IPS-18a (cell line): ENCODE measurements at regions not wholly inside any gene's neighbourhood (a gene's known extent, or its start where the extent isn't known, plus 50 kb on each side); places are given as distances from the start of the nearest gene placed in this dataset.
"Not testable (repeated sequence)": the region's sequence is repeated elsewhere in the genome, so short reads cannot be mapped to it uniquely, and the experiment has no call there.

Experiments
- H3K27ac ChIP-seq: one replicate; pipeline ENCODE4 v1.5.1; 2013; ENCODE audit warnings: low read length
- H3K27me3 ChIP-seq: one replicate; pipeline ENCODE4 v1.6.1; 2013; ENCODE audit warnings: mild to moderate bottlenecking, low read length; ENCODE audit not compliant: control insufficient read depth, insufficient read depth
- H3K36me3 ChIP-seq: one replicate; pipeline ENCODE4 v1.6.1; 2013; ENCODE audit warnings: low read depth, low read length; ENCODE audit not compliant: control insufficient read depth
- H3K4me1 ChIP-seq: one replicate; pipeline ENCODE4 v1.6.1; 2013; ENCODE audit warnings: low read depth, low read length; ENCODE audit not compliant: control insufficient read depth
- H3K4me3 ChIP-seq: one replicate; pipeline ENCODE4 v1.5.1; 2013; ENCODE audit warnings: low read length
- H3K9ac ChIP-seq: one replicate; pipeline ENCODE4 v1.6.1; 2013; ENCODE audit warnings: mild to moderate bottlenecking, low read length, moderate library complexity
- H3K9me3 ChIP-seq: one replicate; pipeline ENCODE4 v1.6.1; 2013; ENCODE audit warnings: low read depth, low read length; ENCODE audit not compliant: control insufficient read depth

DNA sequence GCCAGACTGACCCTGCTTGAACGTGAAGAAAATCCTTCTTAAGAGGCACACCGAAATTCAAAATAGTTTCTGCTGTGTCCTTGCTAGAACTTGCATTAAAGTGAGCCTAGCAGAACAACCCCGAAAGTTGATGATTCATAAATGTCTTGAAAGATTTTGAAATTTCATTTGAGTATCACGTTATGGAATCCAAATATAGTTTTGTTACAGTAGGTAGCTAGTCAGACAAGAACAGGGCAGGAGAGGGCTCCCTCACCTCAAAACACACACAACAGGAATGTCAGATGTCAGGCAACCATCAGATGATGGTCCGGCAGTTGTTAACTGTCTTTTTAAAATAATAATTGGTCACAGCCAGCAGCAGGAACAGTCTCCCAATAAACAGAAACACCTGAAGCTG is 259.6 kb upstream of the GNPDA2 start:
- Histone ChIP-seq H3K27me3 (no peaks in the 10 kb centered on the region), H3K36me3 (no peaks in the 10 kb centered on the region), H3K4me3 (no peak overlapping the region), H3K27ac (no peak overlapping the region), H3K9ac (no peak overlapping the region), H3K9me3 (no peaks in the 10 kb centered on the region), H3K4me1 (no peaks in the 10 kb centered on the region)

DNA sequence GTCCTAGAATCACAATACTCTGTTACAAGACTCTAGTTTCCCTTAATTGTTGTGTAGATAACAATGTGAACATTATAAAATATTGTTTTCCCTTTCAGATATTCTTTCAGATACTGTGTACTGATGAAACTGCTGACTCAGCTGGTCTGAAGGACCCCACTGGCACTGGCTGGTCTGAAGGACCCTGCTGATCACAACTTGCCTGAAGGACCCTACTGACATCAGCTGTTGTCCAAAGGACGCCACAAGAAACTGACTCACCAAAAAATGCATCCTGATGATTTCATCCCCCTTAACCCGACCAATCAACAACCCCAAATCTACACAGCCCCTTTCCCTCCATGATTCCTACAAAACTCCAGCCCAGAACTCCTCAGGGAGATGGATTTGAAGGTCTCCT is 258.8 kb upstream of the GNPDA2 start:
- Histone ChIP-seq H3K9me3 (no peaks in the 10 kb centered on the region), H3K27me3 (no peaks in the 10 kb centered on the region), H3K9ac (no peak overlapping the region), H3K27ac (no peak overlapping the region), H3K4me1 (no peaks in the 10 kb centered on the region), H3K4me3 (no peak overlapping the region), H3K36me3 (no peaks in the 10 kb centered on the region)

DNA sequence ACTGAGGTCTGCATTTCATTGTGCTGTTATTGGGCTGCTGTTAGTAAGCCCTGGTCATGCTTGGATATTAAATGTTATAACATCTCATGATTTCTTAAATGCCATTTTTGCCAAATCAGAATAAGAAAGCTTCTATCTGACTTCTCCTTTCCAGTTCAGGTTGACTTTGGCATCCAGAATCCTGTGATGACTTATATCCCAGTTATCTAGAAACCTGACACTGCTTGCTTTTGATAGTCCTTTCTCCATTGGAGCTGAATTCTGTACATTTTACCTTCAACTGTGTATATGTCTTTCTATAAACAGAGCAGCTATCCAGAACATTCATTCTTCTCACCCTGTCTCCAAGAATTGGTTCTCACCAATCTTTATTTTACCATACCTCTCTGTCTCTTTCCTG is 257.7 kb upstream of the GNPDA2 start:
- no peaks in the 10 kb centered on the region for H3K9me3 ChIP-seq
- no peak overlapping the region for H3K27ac ChIP-seq
- no peak overlapping the region for H3K4me3 ChIP-seq
- H3K4me1 ChIP-seq, result no peaks in the 10 kb centered on the region
- H3K9ac ChIP-seq, result no peak overlapping the region
- no peaks in the 10 kb centered on the region for H3K36me3 ChIP-seq
- H3K27me3 ChIP-seq, result no peaks in the 10 kb centered on the region

DNA sequence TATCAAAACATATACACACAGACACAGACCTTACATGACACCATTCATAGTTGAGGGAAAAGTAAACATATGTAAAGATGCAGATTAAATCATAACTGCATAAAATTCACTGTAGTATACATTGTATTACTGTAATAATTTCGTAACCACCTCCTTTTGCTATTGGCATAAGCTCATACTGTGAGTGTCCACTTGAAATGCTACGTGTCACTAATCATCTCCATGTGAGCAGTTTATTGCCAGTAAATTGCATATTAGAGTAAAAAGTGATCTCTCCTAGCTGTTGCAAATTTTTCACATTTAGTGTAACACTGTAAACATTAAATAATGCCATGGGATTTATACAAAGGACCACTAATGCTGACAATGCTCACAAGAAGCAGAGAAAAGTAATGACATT is 256.7 kb upstream of the GNPDA2 start:
- Histone ChIP-seq H3K27ac (no peak overlapping the region), H3K9me3 (no peaks in the 10 kb centered on the region), H3K4me3 (no peak overlapping the region), H3K4me1 (no peaks in the 10 kb centered on the region), H3K36me3 (no peaks in the 10 kb centered on the region), H3K27me3 (no peaks in the 10 kb centered on the region), H3K9ac (no peak overlapping the region)

DNA sequence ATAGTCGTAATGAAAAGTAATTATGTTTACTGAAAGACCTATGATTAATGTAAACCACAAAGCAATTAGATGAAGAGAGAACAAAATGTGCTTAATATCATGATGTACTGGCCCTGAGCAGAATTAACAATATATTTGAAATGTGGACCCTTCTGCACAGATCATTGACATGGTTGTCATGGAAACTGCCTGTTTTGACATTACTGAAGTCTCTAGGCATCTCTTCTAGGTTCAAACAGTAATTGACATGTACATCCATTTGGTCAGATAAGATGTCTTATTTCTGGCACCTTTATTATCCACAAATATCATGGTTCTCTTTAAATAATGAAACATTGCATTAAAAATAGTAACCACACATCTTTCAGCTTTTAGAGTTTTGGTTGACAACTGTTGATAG is 251.7 kb upstream of the GNPDA2 start:
- H3K27me3 ChIP-seq, result no peaks in the 10 kb centered on the region
- H3K36me3 ChIP-seq, result no peaks in the 10 kb centered on the region
- H3K9ac ChIP-seq, result no peak overlapping the region
- no peaks in the 10 kb centered on the region for H3K4me1 ChIP-seq
- no peak overlapping the region for H3K27ac ChIP-seq
- no peaks in the 10 kb centered on the region for H3K9me3 ChIP-seq
- no peak overlapping the region for H3K4me3 ChIP-seq

DNA sequence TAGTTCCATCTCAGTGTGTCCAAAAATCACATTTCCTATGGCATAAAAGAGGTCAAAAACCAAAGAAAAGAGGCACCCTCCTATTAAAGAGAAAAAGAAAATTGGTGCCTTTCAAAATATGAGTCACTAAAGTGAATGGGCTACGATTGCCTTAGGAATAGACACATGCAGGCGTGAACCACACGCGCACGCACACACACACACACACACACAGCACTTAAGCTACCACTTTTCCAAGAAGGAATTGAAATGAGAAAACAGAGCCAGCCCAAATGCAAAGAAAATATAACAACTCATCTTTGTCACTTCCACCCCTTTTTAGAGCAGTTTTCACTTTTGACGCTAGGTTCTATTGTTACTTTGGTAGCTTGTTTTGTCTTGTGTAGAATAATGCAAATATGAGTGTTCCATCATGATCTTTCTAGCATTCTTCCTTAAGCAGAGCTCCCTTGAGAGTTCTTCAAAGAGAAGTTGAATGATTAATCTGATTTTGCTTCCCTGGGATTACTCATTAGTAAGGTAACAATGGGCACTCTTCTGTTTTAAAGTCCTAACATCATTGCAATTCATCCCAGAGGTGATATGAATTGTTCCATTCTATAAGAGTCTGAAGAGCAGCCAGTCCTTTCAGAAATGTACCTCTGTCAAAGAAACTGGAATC is 239.2 kb upstream of the GNPDA2 start:
- no peak overlapping the region for H3K9ac ChIP-seq
- no peaks in the 10 kb centered on the region for H3K4me1 ChIP-seq
- H3K4me3 ChIP-seq, result no peak overlapping the region
- H3K27ac ChIP-seq, result no peak overlapping the region
- peaks cover 8% of the 10 kb centered on the region for H3K9me3 ChIP-seq
- H3K27me3 ChIP-seq, result no peaks in the 10 kb centered on the region
- no peaks in the 10 kb centered on the region for H3K36me3 ChIP-seq

DNA sequence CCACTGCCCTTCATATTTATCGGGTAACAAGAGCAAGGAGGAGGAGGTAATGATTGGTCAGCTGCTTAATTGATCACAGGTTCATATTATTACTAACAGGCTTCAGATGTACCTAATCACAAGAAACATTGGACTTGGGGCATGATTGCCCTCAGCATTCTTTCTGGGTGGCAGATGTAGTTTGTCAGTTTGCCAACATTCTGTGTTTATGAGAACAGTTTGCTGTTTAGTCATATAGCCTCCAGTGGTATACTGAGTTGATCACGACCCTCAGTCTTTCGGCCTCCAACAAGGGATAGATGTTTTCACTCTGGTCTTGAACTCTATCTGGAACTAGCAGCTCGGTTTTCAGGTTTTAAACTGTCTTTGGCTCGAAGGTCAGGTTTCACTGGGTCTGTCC is 237.7 kb upstream of the GNPDA2 start:
- not testable (repeated sequence) for H3K27ac ChIP-seq, H3K27me3 ChIP-seq, H3K9ac ChIP-seq, H3K4me3 ChIP-seq, H3K36me3 ChIP-seq, H3K9me3 ChIP-seq, H3K4me1 ChIP-seq

DNA sequence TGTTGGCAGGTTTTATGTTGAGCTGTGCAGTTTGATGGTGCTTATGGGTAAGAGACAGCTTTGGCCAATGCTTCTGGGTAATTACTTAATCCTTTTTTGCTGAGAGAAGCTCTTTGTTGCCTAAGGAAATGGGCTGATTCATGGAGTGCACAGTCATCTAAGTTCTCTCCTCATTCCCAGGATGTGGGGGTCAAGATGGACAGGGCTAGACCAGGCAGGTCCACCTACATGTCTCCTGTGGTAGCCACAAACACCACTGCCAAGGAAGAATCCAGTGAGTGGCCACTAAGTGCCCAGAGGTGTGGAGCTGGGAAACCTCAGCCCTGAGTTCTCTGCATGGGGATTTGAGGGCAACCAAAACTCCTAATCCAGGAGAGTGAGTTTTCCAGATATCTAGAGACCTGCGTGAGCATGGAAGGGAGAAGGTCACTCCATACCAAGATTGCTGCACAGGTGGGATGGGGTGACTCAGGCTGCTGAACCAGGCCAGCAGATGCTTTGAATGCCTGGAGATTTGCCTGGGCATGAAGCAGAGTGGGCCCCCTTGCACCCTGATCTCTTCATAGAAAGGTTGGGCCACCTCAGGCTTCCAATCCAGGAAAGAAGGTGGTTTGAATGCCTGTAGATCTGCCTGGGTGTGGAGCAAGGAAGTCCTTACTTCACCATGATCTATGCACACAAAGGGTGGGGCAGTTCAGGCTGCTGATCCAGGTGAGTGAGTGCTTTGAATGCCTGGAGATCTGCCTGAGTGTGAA is 234.8 kb upstream of the GNPDA2 start:
- no peak overlapping the region for H3K27ac ChIP-seq
- H3K9ac ChIP-seq, result no peak overlapping the region
- H3K4me1 ChIP-seq, result no peaks in the 10 kb centered on the region
- H3K9me3 ChIP-seq, result peaks cover 8% of the 10 kb centered on the region
- no peaks in the 10 kb centered on the region for H3K36me3 ChIP-seq
- H3K27me3 ChIP-seq, result no peaks in the 10 kb centered on the region
- no peak overlapping the region for H3K4me3 ChIP-seq

DNA sequence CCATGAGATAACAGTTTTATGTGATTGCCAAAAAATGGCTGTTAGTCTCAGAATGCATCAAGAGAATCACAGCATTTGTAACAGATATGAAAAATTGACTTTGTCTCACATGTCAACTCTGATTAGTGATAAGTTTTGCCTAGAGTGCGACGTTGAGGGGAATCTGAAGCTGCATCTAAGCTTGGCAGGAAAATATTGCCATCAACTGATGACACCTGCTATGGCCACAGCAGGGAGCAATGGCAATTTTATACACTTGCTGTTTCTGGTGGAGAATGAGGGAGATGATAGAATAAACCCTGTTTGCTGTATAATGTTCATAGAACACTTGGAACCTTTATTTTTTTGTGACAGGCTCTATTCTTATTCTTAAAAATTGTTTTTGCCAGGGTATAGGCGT is 205.4 kb upstream of the GNPDA2 start:
- Histone ChIP-seq H3K4me1 (no peaks in the 10 kb centered on the region), H3K9ac (no peak overlapping the region), H3K4me3 (no peak overlapping the region), H3K27ac (no peak overlapping the region), H3K36me3 (no peaks in the 10 kb centered on the region), H3K27me3 (no peaks in the 10 kb centered on the region), H3K9me3 (no peaks in the 10 kb centered on the region)

DNA sequence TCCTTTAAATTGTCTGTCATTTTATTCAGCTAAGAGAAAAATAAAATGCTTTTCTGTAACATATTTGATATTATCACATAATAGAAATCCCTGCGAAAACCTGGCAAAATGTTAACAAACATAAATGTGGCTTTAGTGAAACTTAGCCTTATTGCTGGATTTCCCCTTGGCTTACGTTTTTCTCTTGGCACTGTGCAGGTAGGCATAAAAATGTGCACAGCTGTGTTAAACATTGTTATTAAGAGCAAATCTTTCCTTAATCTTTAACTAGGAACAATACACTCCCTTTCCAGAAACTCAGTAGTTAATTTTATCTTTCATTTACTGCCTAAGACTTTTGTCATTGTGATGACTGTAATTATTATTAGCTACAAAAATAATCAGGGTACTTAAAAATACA is 202.4 kb upstream of the GNPDA2 start:
- H3K4me3 ChIP-seq, result no peak overlapping the region
- H3K27me3 ChIP-seq, result no peaks in the 10 kb centered on the region
- no peak overlapping the region for H3K9ac ChIP-seq
- H3K9me3 ChIP-seq, result no peaks in the 10 kb centered on the region
- no peaks in the 10 kb centered on the region for H3K36me3 ChIP-seq
- H3K27ac ChIP-seq, result no peak overlapping the region
- H3K4me1 ChIP-seq, result no peaks in the 10 kb centered on the region

DNA sequence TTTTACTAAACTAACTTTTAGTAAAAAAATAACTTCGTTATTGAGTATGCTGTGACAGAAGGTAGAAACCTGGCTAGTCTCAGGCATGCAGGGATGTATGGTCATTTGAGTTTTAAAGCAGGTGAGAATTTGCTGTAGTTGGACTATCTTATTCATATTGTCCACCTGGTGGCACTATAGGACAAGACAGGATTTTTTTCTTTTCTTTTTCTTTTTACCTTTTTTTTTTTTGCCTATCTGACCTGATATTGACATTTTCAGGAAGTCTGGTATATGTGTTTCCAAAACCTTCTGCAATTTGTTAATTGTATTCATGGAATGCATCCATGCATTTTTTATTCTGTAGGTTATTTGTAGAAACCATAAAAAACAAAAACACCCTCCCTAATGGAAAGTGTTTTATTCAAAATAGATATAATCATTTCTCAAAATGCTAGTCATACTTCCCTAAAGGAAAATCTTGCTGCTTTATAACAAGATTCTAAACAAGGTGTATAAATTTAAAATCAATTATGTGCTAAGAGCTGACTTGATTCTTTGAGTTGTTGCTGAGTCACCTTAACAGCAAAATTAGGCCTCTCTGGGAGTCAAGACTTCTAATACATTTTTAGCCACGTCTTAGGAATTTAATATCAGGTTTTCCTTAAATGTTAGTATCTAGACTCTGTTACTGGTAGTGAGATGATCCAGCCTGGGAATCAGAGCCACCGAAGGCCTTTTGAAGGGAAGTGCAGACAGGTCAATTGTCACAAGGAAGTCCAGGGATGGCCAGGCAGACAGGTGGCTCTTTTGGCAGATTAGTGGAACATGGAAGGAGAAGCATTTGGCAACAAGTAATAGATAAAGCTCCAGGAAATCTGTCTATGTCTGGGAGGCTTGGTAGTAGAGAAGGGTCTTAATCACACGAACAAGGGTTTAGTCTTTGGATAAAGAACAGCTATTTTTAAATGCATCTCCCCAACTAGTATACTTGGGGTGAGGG is 201.3 kb upstream of the GNPDA2 start:
- no peaks in the 10 kb centered on the region for H3K27me3 ChIP-seq
- no peaks in the 10 kb centered on the region for H3K4me1 ChIP-seq
- no peak overlapping the region for H3K9ac ChIP-seq
- H3K27ac ChIP-seq, result no peak overlapping the region
- H3K36me3 ChIP-seq, result no peaks in the 10 kb centered on the region
- no peak overlapping the region for H3K4me3 ChIP-seq
- H3K9me3 ChIP-seq, result no peaks in the 10 kb centered on the region
